GM19324 (cell line): ENCODE measurements at regions not wholly inside any gene's neighbourhood (a gene's known extent, or its start where the extent isn't known, plus 50 kb on each side); places are given as distances from the start of the nearest gene placed in this dataset.
A peak's percentile ranks its signal among the peaks of the same experiment; 100 is the strongest.

Experiments
- ATAC-seq: cut with Tn5 transposase; IDR thresholded peaks from one replicate; pipeline ENCODE4 v1.9.1; 2021; ENCODE audit warnings: mild to moderate bottlenecking, moderate library complexity; ENCODE audit not compliant: unreplicated experiment, low FRiP score

GRCh38 chr7:24178811-24179570 is 105.0 kb upstream of the NPY start:
- ATAC-seq = no peak

GRCh38 chr7:24191362-24191761 is 92.6 kb upstream of the NPY start:
- ATAC-seq = no peak

GRCh38 chr7:24192053-24192452 is 91.9 kb upstream of the NPY start:
- ATAC-seq = no peak

- ATAC-seq = no peak
Observed at GRCh38 chr7:24192691-24193090, 91.3 kb upstream of the NPY start.

GRCh38 chr7:24197852-24198251 is 86.1 kb upstream of the NPY start:
- no peak for ATAC-seq

GRCh38 chr7:24199978-24200377 is 84.0 kb upstream of the NPY start:
- no peak for ATAC-seq

- ATAC-seq = no peak
Observed at GRCh38 chr7:24200407-24200966, 83.5 kb upstream of the NPY start.

GRCh38 chr7:24201226-24201625 is 82.8 kb upstream of the NPY start:
- ATAC-seq = no peak

- ATAC-seq = no peak
Observed at GRCh38 chr7:24212073-24212472, 71.9 kb upstream of the NPY start.

- no peak for ATAC-seq
Observed at GRCh38 chr7:24213311-24213710, 70.7 kb upstream of the NPY start.

GRCh38 chr7:24214670-24215069 is 69.3 kb upstream of the NPY start:
- ATAC-seq = no peak

- ATAC-seq = no peak
Observed at GRCh38 chr7:24216576-24217125, 67.3 kb upstream of the NPY start.

- no peak for ATAC-seq
Observed at GRCh38 chr7:24221500-24221899, 62.5 kb upstream of the NPY start.

- ATAC-seq = peak; percentile 44
Observed at GRCh38 chr7:24227068-24227467, 56.9 kb upstream of the NPY start.

- peak; percentile 73 for ATAC-seq
Observed at GRCh38 chr7:24227603-24228359, 56.2 kb upstream of the NPY start.

- no peak for ATAC-seq
Observed at GRCh38 chr7:24229481-24230226, 54.3 kb upstream of the NPY start.

GRCh38 chr7:24231493-24231892 is 52.5 kb upstream of the NPY start:
- no peak for ATAC-seq

- ATAC-seq = no peak
Observed at GRCh38 chr7:24233386-24233785, 50.6 kb upstream of the NPY start.
